Glomerular endothelial cell (primary cell): ENCODE measurements at regions not wholly inside any gene's neighbourhood (a gene's known extent, or its start where the extent isn't known, plus 50 kb on each side); places are given as distances from the start of the nearest gene placed in this dataset.

Experiments used
- DNase-seq: peaks from one replicate; pipeline ENCODE4 v3.0.0-alpha.2; 2011; ENCODE audit warnings: low read depth, low spot score; ENCODE audit errors: extremely low read depth

DNA sequence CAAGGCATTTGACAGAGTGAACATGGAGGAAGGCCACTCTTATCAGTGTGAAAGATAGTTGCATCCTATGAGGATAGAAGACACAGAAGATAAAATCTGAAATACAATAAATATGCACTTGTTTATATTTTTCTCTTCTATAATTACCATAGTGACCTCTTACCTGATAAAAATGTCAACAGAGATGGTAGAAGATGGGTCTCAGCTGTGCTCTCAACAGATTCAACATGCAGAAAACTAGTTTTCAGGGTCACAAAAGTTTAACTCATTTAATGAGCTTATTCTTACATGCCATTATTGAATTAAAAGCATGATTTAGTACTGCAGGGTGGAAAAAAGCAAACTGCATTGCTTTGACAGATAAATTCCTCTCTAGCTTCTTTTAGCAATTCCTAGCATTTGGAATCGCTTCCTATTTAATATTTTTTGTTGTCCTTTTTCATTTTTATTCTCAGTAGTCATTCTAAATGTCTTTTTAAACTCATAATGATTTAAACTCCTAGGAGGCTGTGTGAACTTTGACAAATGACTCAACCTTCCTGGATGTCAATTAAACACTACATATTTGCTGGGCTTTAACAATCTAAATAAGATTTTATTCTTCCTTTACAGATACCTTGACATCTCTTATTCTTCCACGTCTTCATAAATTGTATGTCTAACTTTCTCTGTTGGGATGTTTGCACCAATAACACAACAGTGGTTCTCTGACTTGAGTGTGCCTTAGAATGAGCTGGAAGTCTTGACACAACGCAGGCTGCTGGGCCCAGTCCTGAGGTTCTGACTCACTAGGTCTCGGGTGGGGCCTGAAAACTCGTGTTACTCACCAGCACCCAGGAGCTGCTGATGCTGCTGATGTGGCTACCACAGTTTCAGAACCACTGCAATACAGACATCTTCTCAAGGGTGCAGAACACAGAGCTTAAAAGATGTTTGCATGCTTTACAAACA lies 565.5 kb upstream of the IGFBP3 start:
- DNase-seq = no peak

DNA sequence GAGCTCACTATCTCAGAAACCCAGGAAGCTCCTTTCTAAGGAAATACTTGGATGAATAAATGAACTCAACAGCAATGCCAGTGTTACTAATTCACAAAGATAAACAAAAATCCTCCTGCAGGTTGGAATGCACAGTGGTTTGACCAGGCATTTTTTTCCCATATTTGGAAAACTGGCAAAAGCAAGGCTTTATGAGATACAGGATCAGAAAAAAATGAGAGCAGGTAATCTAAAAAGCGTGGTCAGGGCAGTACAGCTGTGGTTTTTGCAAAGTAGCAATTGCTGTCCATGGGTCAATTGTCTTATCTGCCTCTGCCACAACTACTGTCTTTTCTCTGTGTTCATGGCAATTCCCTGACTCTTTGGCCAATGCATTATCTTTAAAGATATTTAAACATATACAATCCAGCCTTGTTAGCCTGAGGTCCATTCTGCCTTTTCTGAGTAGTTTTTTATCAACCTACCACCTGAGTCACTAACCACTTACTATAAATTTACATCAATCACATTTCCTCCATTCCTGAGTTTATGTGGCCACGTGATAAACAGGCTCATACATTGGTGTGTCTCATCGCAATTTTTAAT lies 564.5 kb upstream of the IGFBP3 start:
- no peak for DNase-seq

DNA sequence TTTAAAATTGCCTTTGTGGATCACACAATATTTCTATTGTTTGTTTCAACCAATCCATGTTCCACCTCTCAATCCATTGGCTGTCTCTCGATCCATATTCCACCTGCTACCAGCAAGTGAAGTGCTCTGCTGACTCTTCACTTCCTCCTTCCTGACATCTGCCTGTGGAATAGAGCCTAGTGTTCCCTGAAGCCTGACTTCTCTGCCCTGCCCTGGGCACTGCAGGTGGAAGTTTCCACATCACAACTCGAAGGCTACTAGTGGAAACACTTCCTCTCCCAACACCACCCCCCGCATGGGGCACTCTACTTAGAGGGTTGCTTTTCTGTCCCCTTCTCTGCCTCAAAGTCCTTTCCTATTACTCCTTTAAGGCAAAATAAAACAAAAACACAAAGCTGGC lies 563.8 kb upstream of the IGFBP3 start:
- DNase-seq = no peak

DNA sequence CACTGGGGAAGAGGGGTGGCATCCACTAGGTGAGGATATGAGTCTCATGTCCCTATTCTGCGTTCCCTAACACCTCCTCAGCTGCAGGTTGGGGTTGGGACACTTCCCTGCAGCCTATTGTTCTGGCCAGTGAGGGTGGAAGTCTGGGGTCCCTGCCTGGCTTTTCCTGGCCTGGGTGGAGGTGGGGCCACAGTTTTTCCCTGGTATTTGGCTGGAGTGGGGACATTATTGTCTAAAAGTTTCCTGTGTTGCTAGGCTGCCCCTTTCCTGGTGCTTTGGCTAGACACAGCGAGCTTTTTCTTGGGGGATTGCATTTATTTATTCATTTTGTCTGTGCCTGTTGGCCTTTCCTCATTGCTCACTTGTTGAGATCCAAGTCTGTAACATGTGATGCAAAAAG lies 559.5 kb upstream of the IGFBP3 start:
- DNase-seq = no peak

DNA sequence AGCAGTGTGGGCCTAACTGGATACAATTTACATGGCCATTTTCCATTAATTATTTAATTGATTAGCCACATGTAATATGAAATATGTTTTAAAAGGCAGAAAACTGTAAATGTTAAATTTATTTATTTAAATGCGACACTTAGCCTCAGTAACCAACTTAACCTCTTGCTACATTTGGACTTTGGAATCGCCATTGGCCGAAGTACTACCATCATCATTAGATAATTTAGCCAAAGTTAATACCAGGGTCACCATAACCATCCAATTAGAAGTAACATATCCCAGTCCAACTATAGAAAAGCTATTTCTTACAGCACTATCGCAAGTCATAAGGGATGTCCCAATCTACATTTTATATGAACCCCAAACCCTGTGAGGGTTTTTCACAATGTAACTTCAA lies 558.6 kb upstream of the IGFBP3 start:
- DNase-seq = no peak

DNA sequence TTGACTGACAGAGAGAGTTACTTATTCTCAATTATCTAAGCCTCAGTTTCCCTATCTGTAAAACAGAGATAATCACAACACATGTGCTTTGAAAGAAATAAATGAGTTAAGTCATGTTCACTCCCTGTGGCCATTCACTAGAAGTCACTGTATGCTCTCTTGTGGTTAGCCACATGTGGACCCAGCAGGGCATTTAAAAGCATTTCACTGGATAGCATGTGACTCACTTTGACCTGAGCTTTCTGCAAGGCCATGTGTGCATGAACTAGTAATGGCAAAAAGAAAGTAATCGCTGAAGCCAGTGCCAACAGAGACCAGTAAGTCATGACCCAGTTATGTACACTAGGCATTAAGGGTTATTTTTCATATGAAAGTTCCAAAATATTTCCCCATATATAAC lies 557.0 kb upstream of the IGFBP3 start:
- DNase-seq = no peak

DNA sequence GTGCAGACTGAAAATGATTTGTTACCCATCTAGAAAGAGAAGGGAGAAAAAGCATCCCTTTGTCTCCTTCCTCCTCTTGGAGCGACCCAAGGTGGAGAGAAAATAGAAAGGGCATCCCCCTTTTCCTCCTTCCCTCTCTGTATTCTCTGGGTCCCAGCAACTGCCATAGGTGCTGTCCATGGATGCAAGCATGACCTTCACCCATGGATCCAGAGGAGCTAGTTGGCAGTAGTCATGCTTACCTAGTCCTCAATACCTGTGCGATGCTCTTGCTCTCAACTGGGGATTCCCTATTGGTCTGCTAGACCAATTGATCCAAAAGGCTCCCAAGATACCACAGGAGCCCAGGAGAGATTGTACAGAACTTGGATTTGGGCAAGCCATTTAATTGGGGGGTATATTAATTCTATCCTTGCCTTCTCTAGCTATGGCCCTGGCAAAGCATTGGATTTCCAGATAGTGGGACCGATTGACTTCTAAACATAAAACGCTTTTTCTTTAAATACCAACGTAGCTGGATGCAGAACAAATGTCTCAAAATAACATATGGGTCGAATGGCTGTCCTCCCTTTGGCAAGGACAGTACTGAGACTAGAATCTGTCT lies 547.8 kb upstream of the IGFBP3 start:
- DNase-seq = no peak

DNA sequence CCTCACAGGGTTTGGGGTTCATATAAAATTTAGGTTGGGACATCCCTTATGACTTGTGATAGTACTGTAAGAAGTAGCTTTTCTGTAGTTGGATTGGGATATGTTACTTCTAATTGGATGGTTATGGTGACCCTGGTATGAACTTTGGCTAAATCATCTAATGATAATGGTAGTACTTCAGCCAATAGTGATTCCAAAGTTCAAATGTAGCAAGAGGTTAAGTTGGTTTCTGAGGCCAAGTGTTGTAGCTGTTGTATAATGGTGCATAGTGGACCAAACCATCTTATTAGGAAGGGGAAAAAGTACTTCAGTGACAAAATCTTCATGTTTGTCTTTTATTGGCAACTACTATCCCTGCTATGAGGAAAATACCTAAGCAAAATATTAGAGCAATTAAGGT lies 542.1 kb upstream of the IGFBP3 start:
- DNase-seq = no peak

DNA sequence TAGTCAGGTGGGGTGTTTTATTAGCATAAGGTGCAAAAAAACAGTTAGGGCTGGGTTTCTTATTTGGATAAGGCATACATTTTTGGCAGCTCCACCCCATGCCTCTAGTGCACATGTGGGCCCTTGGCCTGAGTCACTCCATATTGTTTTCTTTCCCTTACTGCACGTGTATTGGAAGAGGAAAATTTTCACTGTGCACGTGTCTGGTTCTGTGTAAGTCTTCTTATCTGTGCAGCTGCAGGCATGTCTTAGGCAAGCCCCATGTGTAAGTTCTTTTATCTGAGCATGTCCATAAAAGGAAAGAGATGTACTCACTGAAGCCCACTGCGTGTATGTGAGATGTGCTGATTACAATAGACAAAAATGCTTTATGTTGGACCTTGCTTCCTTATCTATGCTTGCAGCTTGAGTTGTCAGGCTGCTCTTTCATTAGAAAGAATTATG lies 540.3 kb upstream of the IGFBP3 start:
- DNase-seq = no peak

DNA sequence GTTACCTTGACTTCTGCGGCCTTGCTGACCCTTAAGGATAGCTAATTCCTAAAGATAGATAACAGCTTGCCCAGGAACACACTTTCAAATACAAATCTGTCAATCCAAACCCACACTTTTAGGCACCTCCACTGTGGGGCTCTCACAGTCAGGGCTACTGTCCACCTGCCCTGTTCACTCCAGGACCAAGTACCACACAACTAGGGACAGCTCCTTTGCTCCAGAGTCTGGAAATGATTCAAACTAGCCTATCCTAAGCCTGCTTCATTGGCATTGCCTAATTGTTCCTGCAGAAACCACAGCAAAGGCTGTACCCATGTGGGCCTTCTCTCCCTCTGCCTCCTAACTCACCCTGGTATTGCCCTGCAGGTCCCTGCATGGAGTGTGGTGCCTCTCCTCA lies 538.9 kb upstream of the IGFBP3 start:
- no peak for DNase-seq

DNA sequence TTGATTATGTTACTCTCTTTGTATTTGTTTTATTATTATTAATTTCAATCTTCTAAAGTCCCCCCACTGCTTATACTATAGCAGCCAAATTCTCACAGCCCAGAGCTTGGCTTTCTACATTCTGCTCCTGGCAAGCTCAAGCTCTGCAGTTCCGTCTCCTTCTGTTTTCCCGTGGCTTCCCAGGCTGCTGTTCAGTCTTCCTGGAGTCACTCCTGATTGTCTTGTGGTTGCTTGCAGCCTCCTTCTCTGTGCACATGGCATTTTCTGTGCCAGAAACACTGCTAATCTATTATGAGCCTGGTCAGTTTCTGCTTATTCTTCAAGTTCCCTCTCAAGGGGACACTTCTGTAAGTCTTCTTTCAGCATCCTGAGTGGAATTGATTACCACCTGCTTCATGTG lies 533.7 kb upstream of the IGFBP3 start:
- DNase-seq = no peak

DNA sequence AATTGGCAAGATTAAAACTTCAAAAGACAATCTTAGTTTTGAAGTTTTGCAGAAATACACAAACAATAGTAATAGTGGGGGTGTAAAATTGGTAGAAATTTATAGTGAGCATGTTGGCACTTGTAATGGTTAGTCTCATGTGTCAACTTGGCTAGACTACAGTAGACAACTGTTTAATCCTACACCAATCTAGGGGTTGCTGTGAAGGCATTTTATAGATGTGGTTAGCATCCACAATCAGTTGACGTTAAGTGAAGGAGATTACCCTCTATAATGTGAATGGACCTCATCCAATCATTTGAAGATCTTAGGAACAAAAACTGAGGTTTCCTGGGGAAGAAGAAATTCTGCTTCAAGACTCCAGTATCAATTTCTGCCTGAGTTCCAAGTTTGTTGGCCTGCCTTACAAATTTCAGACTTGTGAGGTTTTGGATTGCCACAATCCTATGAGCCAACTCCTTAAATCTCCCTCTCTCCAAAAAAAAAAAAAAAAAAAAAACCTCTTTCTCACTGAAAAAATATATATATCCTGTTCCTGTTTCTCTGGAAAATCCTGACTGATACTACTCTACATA lies 531.6 kb upstream of the IGFBP3 start:
- no peak for DNase-seq

DNA sequence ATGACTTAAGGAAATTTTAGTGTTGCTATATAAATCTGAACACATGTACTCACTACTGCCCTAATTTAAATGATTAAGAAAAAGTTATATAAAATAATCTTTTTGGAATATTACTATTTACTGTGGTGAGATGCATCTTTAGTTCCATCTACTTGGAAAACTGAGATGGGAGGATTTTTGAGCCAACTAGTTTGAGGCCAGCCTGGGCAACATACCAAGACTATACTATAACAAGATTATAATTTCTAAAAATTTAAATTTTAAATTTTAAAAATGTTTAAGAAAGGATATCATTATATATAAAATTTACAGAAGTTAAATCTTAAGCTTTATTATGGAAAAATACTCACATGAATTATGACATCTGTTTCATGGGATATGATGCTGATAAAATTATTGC lies 530.8 kb upstream of the IGFBP3 start:
- no peak for DNase-seq

DNA sequence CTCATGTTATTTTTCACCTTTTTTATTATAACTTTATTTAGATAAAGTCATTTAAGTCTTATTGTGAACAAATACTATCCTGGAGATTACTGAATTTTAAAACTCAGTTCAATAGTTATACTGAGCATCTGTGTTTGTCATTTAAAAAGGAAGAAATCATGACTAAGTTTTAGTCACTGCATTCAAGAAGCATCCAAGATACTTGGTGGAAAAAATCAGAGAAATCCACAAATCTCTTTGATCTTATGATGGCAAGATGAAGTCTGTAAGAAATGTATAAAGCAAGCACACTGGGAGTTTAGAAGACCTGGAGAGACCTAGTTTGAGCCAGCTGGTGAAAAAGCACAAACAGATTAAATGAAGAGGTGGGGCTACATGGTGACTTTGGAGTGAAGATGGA lies 529.8 kb upstream of the IGFBP3 start:
- no peak for DNase-seq

DNA sequence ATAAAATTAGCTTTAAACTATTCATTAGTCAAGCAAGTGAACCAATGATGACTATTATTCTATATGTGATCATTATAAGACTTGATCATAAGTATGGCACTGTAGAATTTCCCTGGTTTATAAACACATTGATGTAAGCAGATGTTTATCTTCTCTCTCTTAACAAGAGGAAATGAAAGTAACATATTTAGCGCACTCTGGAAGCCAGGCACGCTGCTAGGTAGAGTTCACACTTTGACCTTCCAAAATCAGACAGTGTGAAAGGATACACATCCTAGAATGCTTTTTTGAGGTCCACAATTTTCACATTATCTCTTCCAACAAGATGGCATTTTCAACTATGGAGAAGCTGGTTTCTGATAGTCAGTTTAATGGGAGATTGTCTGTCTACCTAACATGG lies 529.4 kb upstream of the IGFBP3 start:
- no peak for DNase-seq

DNA sequence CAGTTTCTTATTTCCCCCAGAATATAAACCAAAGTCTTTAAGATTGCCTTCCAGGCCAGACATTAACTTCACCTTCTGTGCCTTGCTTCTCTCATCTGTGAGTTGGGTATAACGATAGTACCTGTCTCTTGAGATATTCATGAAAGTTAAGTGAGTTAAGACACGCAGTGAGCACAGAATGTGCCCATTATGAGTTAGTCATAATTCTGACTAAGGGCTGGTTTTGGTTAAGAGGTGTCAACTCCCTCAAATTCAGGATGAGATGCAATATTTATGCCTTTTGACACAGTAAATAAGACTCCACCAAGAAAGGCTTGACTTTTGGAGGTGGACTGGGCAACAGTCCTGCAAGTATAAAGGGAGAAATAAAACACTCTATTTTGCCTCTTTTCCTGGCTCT lies 528.7 kb upstream of the IGFBP3 start:
- no peak for DNase-seq

DNA sequence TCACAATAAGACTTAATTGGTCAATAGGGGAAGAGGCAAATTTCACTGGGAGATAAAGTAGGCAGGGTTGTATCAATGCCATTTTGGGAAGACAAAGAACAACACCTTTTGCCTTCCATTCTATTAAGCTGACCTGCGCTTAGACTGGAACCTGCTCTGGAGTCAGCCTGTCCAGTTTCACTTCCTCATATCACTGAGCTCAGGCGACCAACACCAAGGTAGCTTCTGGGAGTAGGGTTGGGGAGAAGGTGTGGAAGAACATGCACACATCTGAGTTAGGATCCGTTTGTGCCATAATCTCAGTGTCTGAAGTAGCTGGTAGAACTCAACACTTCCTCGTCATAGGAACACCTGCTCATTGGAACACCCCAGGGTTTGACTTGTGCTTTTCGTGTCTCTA lies 527.4 kb upstream of the IGFBP3 start:
- DNase-seq = no peak

DNA sequence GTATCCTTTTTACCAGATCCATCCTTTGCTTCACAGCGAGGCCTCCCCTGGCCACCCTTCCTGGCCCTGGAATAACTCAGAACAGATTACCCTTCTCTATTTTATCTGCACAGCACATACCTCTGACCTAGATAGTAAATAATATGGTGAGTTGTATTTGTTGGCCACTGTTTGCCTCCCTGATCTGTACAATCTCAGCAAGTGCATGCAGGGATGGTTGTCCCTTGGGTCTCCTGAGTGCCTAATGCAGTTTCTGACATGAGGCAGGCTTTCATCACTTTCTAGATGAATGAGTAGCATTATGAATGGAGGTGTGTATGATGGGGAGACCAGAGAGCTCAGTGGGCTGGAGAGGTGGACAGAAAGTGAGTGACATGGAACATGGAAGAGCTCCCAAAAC lies 525.1 kb upstream of the IGFBP3 start:
- DNase-seq = no peak

DNA sequence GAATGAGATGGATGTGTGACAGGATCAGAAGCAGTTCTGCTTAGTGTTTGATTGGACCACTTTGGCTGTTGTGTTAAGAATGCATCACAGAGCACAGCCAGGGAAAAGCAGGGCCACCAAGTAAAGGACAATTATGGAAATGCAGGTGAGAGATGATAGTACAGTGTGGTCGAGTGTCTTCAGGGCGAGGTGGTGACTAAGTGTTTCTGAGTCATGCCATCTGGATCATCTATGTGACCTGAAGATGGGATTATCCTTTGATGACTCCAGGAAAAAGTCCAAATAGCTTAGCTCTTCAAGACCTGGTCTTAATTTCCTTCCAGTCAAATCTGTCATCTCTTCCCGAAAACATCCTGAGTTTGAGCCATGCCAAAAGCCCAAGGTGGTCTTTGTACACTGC lies 523.2 kb upstream of the IGFBP3 start:
- no peak for DNase-seq

DNA sequence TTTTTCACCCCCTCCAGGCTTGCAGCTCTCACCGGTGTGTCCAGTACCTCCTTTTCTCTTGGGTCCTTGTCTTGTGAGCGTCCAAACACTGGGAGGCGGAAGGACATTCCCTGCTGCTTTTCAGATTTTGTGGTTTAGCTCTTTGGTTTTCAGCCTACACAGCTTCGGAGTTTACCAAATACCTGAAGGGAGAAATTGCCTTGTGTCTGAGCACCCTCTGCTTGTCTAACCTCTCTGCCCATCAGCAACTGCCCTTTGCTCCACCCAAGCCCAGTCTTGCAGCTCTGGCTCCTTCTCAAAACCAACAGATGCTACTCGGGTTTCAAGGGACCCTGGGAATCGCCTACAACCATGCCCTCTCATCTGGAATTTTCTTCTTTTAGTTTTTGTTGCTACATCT lies 519.1 kb upstream of the IGFBP3 start:
- DNase-seq = no peak

DNA sequence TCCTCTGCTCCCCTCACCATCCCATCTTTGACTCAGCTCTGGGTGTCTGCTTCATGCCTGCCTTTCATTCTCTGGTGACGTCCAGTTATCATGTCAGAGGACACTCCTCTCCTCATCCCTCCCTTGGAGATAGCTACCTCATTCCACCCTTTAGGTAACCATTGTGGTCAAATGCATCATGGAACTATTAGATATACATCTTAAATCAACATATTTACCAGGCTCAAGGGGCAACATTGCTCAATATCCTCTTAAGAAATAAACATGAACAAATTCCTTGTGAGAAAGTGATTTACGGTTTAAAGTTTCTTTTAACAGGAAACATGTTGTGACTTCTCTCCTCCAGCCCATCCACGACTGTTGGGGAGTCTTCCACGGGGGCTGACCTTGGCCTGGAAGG lies 511.6 kb upstream of the IGFBP3 start:
- no peak for DNase-seq

DNA sequence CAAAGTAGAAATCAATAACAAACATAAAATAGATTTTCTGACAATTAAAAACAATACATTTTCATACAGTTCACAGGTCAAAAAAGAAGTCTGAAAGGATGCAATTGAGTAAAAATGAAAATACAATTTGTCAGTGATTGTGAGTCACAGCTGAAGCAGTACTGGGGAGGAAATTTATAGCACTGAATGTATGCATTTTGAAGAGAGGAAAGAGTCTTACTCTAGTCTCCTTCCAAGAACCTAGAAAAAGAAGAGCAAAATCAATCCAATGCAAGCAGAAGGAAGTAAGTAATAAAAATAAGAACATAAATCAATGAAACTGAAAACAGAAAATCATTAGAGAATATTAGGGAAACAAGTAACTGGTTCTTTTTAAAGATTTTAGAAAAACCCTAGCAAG lies 507.2 kb upstream of the IGFBP3 start:
- no peak for DNase-seq
